PFSK-1 (cell line): ENCODE measurements at regions not wholly inside any gene's neighbourhood (a gene's known extent, or its start where the extent isn't known, plus 50 kb on each side); places are given as distances from the start of the nearest gene placed in this dataset.

Source experiments
- FOXP2 ChIP-seq: optimal IDR thresholded peaks from 2 replicates; pipeline ENCODE3; 2011; ENCODE audit warnings: borderline replicate concordance, control low read depth, inconsistent platforms; ENCODE audit not compliant: insufficient read depth; ENCODE audit errors: extremely low read length, extremely low read depth
- POLR2AphosphoS5 ChIP-seq: IDR thresholded peaks from 2 replicates; pipeline ENCODE4 v1.6.1; 2012; ENCODE audit warnings: low read depth, mild to moderate bottlenecking, control low read depth, low read length, moderate library complexity
- SIN3A ChIP-seq: IDR thresholded peaks from 2 replicates; pipeline ENCODE4 v1.6.1; 2012; ENCODE audit warnings: mild to moderate bottlenecking, low read length, moderate library complexity, borderline replicate concordance; ENCODE audit not compliant: insufficient read depth
- TAF1 ChIP-seq: IDR thresholded peaks from 2 replicates; pipeline ENCODE4 v1.6.1; 2012; ENCODE audit warnings: low read length, control low read depth, borderline replicate concordance; ENCODE audit not compliant: insufficient read depth
- TF ChIP-seq, protein P1 (sequence below), 2 experiments: IDR thresholded peaks; 2 replicates each; pipeline versions ENCODE4 v1.6.1 to v1.8.0; 2011 to 2012; ENCODE audit warnings: low read depth in 2 of 2, low read length in 2 of 2, control low read depth in 1 of 2, inconsistent platforms in 1 of 2, mild to moderate bottlenecking in 1 of 2, moderate library complexity in 1 of 2; ENCODE audit not compliant: insufficient read depth in 1 of 2

DNA sequence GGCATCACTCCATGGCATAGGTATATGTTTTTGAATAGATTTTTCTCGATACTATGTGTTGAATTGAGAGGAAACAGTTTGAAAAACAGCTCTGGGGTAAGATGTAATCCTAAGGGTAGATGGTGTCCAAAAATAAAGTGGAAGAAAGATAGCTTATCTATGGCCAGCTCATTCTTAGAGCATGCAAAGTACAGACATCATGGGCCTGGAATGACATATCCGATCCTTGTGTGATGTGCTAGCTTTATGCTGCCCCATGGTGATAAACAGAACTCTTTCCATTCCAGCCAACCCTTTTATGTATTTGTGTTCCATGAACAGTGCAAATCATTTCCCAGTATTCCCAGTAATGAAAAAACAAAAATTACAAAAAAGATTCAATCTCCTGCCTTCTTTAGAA, 390.2 kb upstream of the NXPH2 start:
- TF ChIP-seq POLR2AphosphoS5 (no peak), SIN3A (no peak), TAF1 (no peak), FOXP2 (no peak)
- TF ChIP-seq, protein P1, sequence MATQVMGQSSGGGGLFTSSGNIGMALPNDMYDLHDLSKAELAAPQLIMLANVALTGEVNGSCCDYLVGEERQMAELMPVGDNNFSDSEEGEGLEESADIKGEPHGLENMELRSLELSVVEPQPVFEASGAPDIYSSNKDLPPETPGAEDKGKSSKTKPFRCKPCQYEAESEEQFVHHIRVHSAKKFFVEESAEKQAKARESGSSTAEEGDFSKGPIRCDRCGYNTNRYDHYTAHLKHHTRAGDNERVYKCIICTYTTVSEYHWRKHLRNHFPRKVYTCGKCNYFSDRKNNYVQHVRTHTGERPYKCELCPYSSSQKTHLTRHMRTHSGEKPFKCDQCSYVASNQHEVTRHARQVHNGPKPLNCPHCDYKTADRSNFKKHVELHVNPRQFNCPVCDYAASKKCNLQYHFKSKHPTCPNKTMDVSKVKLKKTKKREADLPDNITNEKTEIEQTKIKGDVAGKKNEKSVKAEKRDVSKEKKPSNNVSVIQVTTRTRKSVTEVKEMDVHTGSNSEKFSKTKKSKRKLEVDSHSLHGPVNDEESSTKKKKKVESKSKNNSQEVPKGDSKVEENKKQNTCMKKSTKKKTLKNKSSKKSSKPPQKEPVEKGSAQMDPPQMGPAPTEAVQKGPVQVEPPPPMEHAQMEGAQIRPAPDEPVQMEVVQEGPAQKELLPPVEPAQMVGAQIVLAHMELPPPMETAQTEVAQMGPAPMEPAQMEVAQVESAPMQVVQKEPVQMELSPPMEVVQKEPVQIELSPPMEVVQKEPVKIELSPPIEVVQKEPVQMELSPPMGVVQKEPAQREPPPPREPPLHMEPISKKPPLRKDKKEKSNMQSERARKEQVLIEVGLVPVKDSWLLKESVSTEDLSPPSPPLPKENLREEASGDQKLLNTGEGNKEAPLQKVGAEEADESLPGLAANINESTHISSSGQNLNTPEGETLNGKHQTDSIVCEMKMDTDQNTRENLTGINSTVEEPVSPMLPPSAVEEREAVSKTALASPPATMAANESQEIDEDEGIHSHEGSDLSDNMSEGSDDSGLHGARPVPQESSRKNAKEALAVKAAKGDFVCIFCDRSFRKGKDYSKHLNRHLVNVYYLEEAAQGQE (IDR thresholded peaks at IDR 0.05; ENCODE audit: insufficient read depth in 1 of 2, low read depth in 2 of 2, low read length in 2 of 2) = no peak

DNA sequence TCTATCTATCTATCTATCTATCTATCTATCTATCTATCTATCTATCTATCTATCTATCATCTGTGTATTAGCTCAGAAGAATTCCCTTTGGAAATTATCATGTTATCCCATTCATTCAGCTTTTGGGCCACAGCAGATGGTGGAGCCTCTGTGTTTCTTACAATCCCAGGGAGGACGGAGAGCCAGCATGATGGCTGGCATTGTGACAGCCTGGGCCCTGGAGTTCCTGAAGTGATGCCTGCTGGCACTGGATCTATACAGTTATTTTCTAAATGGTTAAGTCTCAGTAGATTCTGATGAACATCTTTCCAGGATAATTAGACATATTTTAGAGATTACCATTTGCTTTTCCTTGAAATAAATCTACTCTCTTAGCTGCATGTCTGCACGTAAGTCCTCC, 385.4 kb upstream of the NXPH2 start:
- TF ChIP-seq SIN3A (no peak), TAF1 (no peak), POLR2AphosphoS5 (no peak), FOXP2 (no peak)
- TF ChIP-seq, protein P1 (IDR thresholded peaks at IDR 0.05; ENCODE audit: insufficient read depth in 1 of 2, low read depth in 2 of 2, low read length in 2 of 2) = no peak

DNA sequence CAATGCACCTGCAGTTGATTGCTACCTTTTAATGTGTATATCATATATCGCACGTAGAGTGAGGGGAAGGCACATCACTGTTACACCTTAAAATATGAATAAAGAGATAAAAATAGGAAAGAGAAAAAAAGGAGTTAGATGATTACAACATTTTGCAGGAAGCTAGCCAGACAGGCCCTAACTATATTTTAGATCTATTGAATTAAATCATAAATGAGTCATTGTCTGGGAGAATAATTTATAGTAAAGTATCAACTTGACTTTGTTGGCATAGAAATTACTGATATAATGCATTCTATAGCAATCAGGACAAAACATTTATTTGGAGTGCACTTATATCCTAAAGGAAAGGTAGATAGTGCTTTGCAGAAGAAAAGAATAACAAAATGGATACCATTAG, 384.9 kb upstream of the NXPH2 start:
- TF ChIP-seq FOXP2 (no peak), POLR2AphosphoS5 (no peak), SIN3A (no peak), TAF1 (no peak)
- TF ChIP-seq, protein P1 (IDR thresholded peaks at IDR 0.05; ENCODE audit: insufficient read depth in 1 of 2, low read depth in 2 of 2, low read length in 2 of 2) = no peak

DNA sequence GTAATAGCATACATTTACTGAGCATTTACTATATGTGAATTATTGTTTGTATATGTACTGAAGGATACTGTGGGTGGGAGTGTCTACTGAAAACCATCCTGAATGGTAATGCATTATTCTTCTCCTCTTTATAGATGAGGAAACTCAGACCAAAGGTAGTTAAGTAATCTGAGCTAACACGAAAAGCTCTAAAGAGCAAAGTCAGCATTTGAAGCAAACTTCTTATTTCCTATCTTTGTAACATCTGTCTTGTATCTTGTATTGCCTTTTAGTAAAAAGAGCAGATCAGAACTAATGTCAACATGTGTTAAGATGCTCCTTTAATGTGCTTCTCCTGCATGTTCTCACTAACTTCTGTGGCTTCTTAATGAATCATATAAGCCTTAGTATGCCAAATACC, 382.8 kb upstream of the NXPH2 start:
- TF ChIP-seq POLR2AphosphoS5 = no peak
- no peak for TF ChIP-seq TAF1
- TF ChIP-seq, protein P1 (IDR thresholded peaks at IDR 0.05; ENCODE audit: insufficient read depth in 1 of 2, low read depth in 2 of 2, low read length in 2 of 2) = no peak
- no peak for TF ChIP-seq FOXP2
- TF ChIP-seq SIN3A = no peak

DNA sequence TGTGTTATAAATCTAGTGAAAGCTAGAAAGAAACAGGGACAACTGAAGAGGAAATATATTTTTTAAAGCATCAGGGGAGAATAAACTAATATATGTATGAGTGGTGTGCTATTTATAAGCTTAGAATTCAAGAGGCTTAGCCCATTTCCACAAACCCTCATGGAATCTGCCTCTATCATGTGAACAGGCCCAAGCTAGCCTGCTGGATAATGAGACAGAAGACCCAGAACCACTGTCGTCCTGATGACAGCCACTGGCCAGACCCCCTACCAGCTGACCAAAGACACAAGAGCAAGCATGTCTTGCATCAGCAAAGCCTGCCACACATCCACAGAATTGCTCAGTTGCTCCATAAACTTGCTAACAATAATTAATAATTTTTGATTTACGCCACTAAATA, 382.3 kb upstream of the NXPH2 start:
- TF ChIP-seq POLR2AphosphoS5 (no peak), SIN3A (no peak), FOXP2 (no peak), TAF1 (no peak)
- TF ChIP-seq, protein P1 (IDR thresholded peaks at IDR 0.05; ENCODE audit: insufficient read depth in 1 of 2, low read depth in 2 of 2, low read length in 2 of 2) = no peak
